PFSK-1 (cell line): ENCODE measurements at regions not wholly inside any gene's neighbourhood (a gene's known extent, or its start where the extent isn't known, plus 50 kb on each side); places are given as distances from the start of the nearest gene placed in this dataset.

Experiments used
- POLR2AphosphoS5 ChIP-seq: IDR thresholded peaks from 2 replicates; pipeline ENCODE4 v1.6.1; 2012; ENCODE audit warnings: low read depth, mild to moderate bottlenecking, control low read depth, low read length, moderate library complexity
- SIN3A ChIP-seq: IDR thresholded peaks from 2 replicates; pipeline ENCODE4 v1.6.1; 2012; ENCODE audit warnings: mild to moderate bottlenecking, low read length, moderate library complexity, borderline replicate concordance; ENCODE audit not compliant: insufficient read depth
- TAF1 ChIP-seq: IDR thresholded peaks from 2 replicates; pipeline ENCODE4 v1.6.1; 2012; ENCODE audit warnings: low read length, control low read depth, borderline replicate concordance; ENCODE audit not compliant: insufficient read depth

GRCh38 chr10:105611244-105611798 is 970.2 kb downstream of the SORCS3 start:
- TF ChIP-seq SIN3A, result no peak
- no peak for TF ChIP-seq POLR2AphosphoS5
- no peak for TF ChIP-seq TAF1
